DND-41 (cell line): ENCODE measurements at regions not wholly inside any gene's neighbourhood (a gene's known extent, or its start where the extent isn't known, plus 50 kb on each side); places are given as distances from the start of the nearest gene placed in this dataset.

Source experiments
- ATAC-seq: fragments of 200-7000 bp; cut with Tn5 transposase; 3 replicates; pipeline ENCODE4 v1.9.1; 2021; ENCODE audit warnings: low read depth; ENCODE audit not compliant: insufficient read depth
- DNase-seq: peaks from one replicate; pipeline ENCODE4 v3.0.0-alpha.2; 2020
- H2AFZ ChIP-seq: 2 replicates; pipeline ENCODE4 v1.6.0; 2012; ENCODE audit warnings: low read depth, low read length
- H3K27ac ChIP-seq: 2 replicates; pipeline ENCODE4 v1.5.1; 2012; ENCODE audit warnings: low read length, inconsistent platforms
- H3K27me3 ChIP-seq: fragments of 200-600 bp; sonication (generic); 2 replicates; pipeline ENCODE4 v1.6.0; 2012; ENCODE audit warnings: low read length, mild to moderate bottlenecking, inconsistent platforms; ENCODE audit not compliant: insufficient read depth, poor library complexity
- H3K36me3 ChIP-seq: 2 replicates; pipeline ENCODE4 v1.5.1; 2012; ENCODE audit warnings: low read length, inconsistent platforms; ENCODE audit not compliant: insufficient read depth
- H3K4me1 ChIP-seq: 2 replicates; pipeline ENCODE4 v1.5.1; 2012; ENCODE audit warnings: mild to moderate bottlenecking, low read length; ENCODE audit not compliant: insufficient read depth
- H3K4me2 ChIP-seq: 2 replicates; pipeline ENCODE4 v1.6.0; 2012; ENCODE audit warnings: mild to moderate bottlenecking, moderate library complexity, low read length, inconsistent platforms; ENCODE audit not compliant: insufficient read depth
- H3K4me3 ChIP-seq, 2 experiments: fragments of 200-600 bp in 1 of 2; shearing (Covaris generic) in 1 of 2; 2 replicates each; pipeline ENCODE4 v1.5.1; 2012 to 2016; ENCODE audit warnings: inconsistent platforms in 2 of 2, low read length in 2 of 2, mild to moderate bottlenecking in 2 of 2, low read depth in 1 of 2, moderate library complexity in 1 of 2
- H3K79me2 ChIP-seq: 2 replicates; pipeline ENCODE4 v1.6.0; 2012; ENCODE audit warnings: low read length, inconsistent platforms; ENCODE audit not compliant: insufficient read depth
- H3K9ac ChIP-seq: 2 replicates; pipeline ENCODE4 v1.6.0; 2012; ENCODE audit warnings: low read depth, mild to moderate bottlenecking, inconsistent platforms, low read length, moderate library complexity
- H3K9me3 ChIP-seq: 2 replicates; pipeline ENCODE4 v1.5.1; 2012; ENCODE audit warnings: low read length, moderate library complexity, mild to moderate bottlenecking, inconsistent platforms; ENCODE audit not compliant: insufficient read depth, severe bottlenecking
- H4K20me1 ChIP-seq: 2 replicates; pipeline ENCODE4 v1.6.0; 2012; ENCODE audit warnings: low read length; ENCODE audit not compliant: insufficient read depth
- EZH2 ChIP-seq: IDR thresholded peaks from 3 replicates; pipeline ENCODE4 v1.6.1; 2012; ENCODE audit warnings: borderline replicate concordance, low read depth, mild to moderate bottlenecking, moderate library complexity, low read length, inconsistent platforms; ENCODE audit not compliant: severe bottlenecking
- TF ChIP-seq, protein P1 (sequence below): IDR thresholded peaks from 2 replicates; pipeline ENCODE4 v1.5.1; 2012; ENCODE audit warnings: borderline replicate concordance, low read length, moderate library complexity, mild to moderate bottlenecking; ENCODE audit not compliant: poor library complexity, severe bottlenecking; ENCODE audit errors: extremely low read depth

- no peak overlapping the region for H3K4me2 ChIP-seq
- ATAC-seq: no peak
- no peak overlapping the region for H3K4me3 ChIP-seq
- H3K79me2 ChIP-seq: no peaks in the 10 kb centered on the region
- H2AFZ ChIP-seq: no peak overlapping the region
- H3K36me3 ChIP-seq: no peaks in the 10 kb centered on the region
- TF ChIP-seq, protein P1, sequence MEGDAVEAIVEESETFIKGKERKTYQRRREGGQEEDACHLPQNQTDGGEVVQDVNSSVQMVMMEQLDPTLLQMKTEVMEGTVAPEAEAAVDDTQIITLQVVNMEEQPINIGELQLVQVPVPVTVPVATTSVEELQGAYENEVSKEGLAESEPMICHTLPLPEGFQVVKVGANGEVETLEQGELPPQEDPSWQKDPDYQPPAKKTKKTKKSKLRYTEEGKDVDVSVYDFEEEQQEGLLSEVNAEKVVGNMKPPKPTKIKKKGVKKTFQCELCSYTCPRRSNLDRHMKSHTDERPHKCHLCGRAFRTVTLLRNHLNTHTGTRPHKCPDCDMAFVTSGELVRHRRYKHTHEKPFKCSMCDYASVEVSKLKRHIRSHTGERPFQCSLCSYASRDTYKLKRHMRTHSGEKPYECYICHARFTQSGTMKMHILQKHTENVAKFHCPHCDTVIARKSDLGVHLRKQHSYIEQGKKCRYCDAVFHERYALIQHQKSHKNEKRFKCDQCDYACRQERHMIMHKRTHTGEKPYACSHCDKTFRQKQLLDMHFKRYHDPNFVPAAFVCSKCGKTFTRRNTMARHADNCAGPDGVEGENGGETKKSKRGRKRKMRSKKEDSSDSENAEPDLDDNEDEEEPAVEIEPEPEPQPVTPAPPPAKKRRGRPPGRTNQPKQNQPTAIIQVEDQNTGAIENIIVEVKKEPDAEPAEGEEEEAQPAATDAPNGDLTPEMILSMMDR: no peak
- TF ChIP-seq EZH2: no peak
- peaks cover under 1% of the 10 kb centered on the region; the same call in 1 of the 2 replicates for H3K4me1 ChIP-seq
- no peak for DNase-seq
- H4K20me1 ChIP-seq: no peaks in the 10 kb centered on the region
- H3K27ac ChIP-seq: no peak overlapping the region
- no peaks in the 10 kb centered on the region for H3K27me3 ChIP-seq
- no peak overlapping the region for H3K9ac ChIP-seq
- H3K9me3 ChIP-seq: peaks cover 6% of the 10 kb centered on the region
These were observed 103.7 kb upstream of the MDM1 start for GRCh38 chr12:68435816-68436215.

- no peak for ATAC-seq
- Histone ChIP-seq H2AFZ (no peak overlapping the region), H4K20me1 (no peaks in the 10 kb centered on the region)
These were observed 106.4 kb upstream of the MDM1 start for GRCh38 chr12:68438601-68439000.

DNA sequence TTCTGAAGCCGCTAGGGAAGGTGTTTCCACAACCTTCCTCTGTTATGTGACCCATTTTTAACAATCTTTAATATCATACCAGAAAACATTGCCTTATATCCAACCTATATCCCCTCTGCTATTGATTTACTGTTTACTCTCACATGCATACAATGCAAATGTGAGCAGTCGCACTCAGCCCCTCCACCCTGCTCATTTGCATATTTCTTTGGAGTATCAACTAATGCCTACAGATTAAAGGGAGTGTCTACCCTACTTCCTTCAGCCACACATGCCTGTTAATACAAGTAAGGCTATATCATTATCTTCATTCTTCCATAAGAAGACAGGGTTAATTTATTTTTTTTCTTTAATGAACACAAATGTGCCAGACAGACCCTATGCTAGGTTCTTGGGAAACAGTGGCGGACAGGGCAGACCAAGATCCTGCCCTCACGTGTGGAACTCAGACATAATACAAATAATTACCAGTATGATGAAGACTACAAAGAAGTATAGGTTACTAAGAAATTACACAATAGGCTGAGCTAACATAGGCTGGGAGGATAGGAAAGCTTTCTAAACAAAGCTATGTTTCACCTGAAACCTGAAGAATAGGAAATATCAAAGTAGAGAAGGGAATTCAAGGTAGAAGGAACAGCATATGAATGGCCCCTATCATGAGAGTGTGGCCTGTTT, 107.3 kb upstream of the MDM1 start:
- TF ChIP-seq, protein P1: no peak
- no peak for TF ChIP-seq EZH2
- no peak overlapping the region for H3K4me2 ChIP-seq
- no peaks in the 10 kb centered on the region for H3K27me3 ChIP-seq
- no peak overlapping the region for H3K9ac ChIP-seq
- no peak overlapping the region for H2AFZ ChIP-seq
- ATAC-seq (no peak), DNase-seq (no peak)
- H3K9me3 ChIP-seq: peaks cover 6% of the 10 kb centered on the region
- no peak overlapping the region for H3K4me3 ChIP-seq
- H3K27ac ChIP-seq: no peak overlapping the region
- H3K4me1 ChIP-seq: peaks cover 10% of the 10 kb centered on the region
- no peaks in the 10 kb centered on the region for H3K36me3 ChIP-seq
- H3K79me2 ChIP-seq: no peaks in the 10 kb centered on the region
- H4K20me1 ChIP-seq: no peaks in the 10 kb centered on the region

More at GRCh38 chr12:68438601-68439000, 106.4 kb upstream of the MDM1 start:
- TF ChIP-seq, protein P1: no peak
- TF ChIP-seq EZH2: no peak
- Histone ChIP-seq H3K4me1 (peaks cover 10% of the 10 kb centered on the region), H3K9ac (no peak overlapping the region), H3K79me2 (no peaks in the 10 kb centered on the region), H3K9me3 (peaks cover 6% of the 10 kb centered on the region), H3K27ac (no peak overlapping the region), H3K36me3 (no peaks in the 10 kb centered on the region), H3K27me3 (no peaks in the 10 kb centered on the region), H3K4me3 (no peak overlapping the region), H3K4me2 (no peak overlapping the region)
- no peak for DNase-seq

DNA sequence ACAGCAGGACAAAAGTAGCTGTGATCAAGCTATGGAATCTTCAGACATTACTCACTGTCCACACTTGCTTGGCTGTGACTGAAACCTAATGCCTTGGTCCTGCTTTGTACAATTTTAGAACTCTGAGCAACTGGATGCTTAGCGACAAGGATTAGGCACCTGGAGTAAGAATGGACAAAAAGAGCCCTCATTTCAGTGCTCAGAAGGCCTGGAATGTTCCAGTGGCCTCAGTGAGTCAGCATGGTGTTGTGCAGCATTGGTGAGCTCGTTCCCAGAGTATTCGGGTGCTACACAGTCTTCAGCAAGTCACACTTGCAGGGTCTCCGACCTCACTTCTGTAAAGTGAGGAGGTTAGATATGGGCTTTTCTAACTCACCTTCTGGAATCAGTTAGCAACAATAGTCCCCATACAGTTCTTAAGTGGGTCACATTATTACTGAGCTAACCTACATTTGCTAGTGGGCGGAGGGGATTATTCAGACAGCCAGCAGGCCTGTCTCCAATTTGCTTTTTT, 108.0 kb upstream of the MDM1 start:
- Histone ChIP-seq H3K4me1 (peaks cover 10% of the 10 kb centered on the region), H3K27me3 (no peaks in the 10 kb centered on the region), H3K79me2 (no peaks in the 10 kb centered on the region), H3K9me3 (peaks cover under 1% of the 10 kb centered on the region), H2AFZ (no peak overlapping the region), H3K36me3 (no peaks in the 10 kb centered on the region), H3K27ac (no peak overlapping the region), H4K20me1 (no peaks in the 10 kb centered on the region), H3K9ac (no peak overlapping the region), H3K4me2 (no peak overlapping the region), H3K4me3 (no peak overlapping the region)
- no peak for ATAC-seq
- DNase-seq: no peak
- no peak for TF ChIP-seq EZH2
- TF ChIP-seq, protein P1: no peak
